Thyroid gland (tissue), 4 donors: ENCODE measurements at regions not wholly inside any gene's neighbourhood (a gene's known extent, or its start where the extent isn't known, plus 50 kb on each side); places are given as distances from the start of the nearest gene placed in this dataset.

ENCODE experiments used
- DNase-seq, 2 donors: peaks; one replicate each; pipeline ENCODE4 v3.0.0-alpha.2; 2019
- H3K27ac ChIP-seq, 3 donors: fragments of 200-600 bp; sonication (generic); 1 replicate in 2 of 3; 2 replicates in 1 of 3; pipeline ENCODE4 v1.5.1; 2016 to 2019; ENCODE audit warnings: mild to moderate bottlenecking in 1 of 3, moderate library complexity in 1 of 3
- H3K27me3 ChIP-seq: fragments of 200-600 bp; sonication (generic); one replicate; pipeline ENCODE4 v1.5.1; 2019
- H3K36me3 ChIP-seq, 2 donors: fragments of 200-600 bp; sonication (generic); one replicate each; pipeline ENCODE4 v1.5.1; 2016 to 2019
- H3K4me1 ChIP-seq, 2 donors: fragments of 200-600 bp; sonication (generic); one replicate each; pipeline ENCODE4 v1.5.1; 2017 to 2019
- H3K4me3 ChIP-seq, 3 donors: fragments of 200-600 bp; sonication (generic); replicated peaks in 1 of 3; 1 replicate in 2 of 3; 2 replicates in 1 of 3; pipeline ENCODE4 v1.5.1; 2016; ENCODE audit warnings: mild to moderate bottlenecking in 1 of 3
- H3K9me3 ChIP-seq: fragments of 200-600 bp; sonication (generic); one replicate; pipeline ENCODE4 v1.5.1; 2017
- CTCF ChIP-seq, 6 experiments: fragments of 200-600 bp in 3 of 6; fragments of 450-650 bp in 3 of 6; sonication (generic) in 3 of 6; IDR thresholded peaks; one replicate each; pipeline ENCODE4 v1.5.1; 2016 to 2019; ENCODE audit warnings: antibody characterized with exemption in 6 of 6, mild to moderate bottlenecking in 2 of 6, inconsistent platforms in 1 of 6, moderate library complexity in 1 of 6
- POLR2A ChIP-seq, 2 donors: fragments of 450-650 bp; IDR thresholded peaks; one replicate each; pipeline ENCODE4 v1.6.1; 2017; ENCODE audit warnings: antibody characterized with exemption in 2 of 2, mild to moderate bottlenecking in 2 of 2, moderate library complexity in 1 of 2
- WGBS, 2 donors: methylation state at CpG; one replicate each; pipeline ENCODE4 v1.1.5; 2017; 5-methylcytosine and 5-hydroxymethylcytosine counted together
- intact Hi-C: fragments of 100-400 bp; cut with DNase I; formaldehyde crosslinking; loops from one replicate; pipeline ENCODE4 v1.15.1; 2023

DNA sequence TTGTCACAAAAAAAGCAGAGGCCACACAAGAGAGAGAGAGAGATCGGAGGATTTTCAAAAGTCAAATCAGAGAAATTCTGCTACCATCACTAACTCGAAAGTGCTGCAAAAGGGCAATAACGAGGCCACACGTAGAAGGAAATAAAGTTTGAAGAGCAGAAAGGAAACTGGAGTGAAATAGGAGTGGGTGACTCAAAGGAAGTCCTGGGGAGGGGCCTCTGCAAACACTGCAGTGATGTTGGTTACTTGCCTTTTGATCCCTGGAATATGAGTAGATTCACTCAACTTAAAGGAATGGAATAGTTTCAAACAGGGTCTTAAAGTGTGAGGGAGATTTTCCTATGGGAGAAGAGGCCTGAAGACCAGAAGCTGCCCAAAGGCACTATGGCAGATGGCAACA lies 663.4 kb upstream of the LCORL start:
- no peaks in the 10 kb centered on the region for H3K9me3 ChIP-seq
- 81 to 84% methylated on average over 4 of the region's 4 CpGs for WGBS, 2 donors
- no peaks in the 10 kb centered on the region for H3K4me1 ChIP-seq
- TF ChIP-seq POLR2A (IDR thresholded peaks at IDR 0.05) (no peak), CTCF (IDR thresholded peaks at IDR 0.05) (no peak)
- no peaks in the 10 kb centered on the region for H3K27me3 ChIP-seq
- no peak for DNase-seq
- intact Hi-C loops, result no loop called here
- H3K27ac ChIP-seq, result no peak overlapping the region
- H3K4me3 ChIP-seq, result no peak overlapping the region
- H3K36me3 ChIP-seq, result no peaks in the 10 kb centered on the region

- intact Hi-C loops, result no loop called here
- H3K4me3 ChIP-seq, result no peak overlapping the region
- TF ChIP-seq POLR2A (IDR thresholded peaks at IDR 0.05), result no peak
- no peak for TF ChIP-seq CTCF (IDR thresholded peaks at IDR 0.05)
- H3K27ac ChIP-seq, result no peak overlapping the region
- WGBS, 2 donors, result 41 to 43% methylated on average over 4 of the region's 4 CpGs
- peak; percentile 20 to 21 for DNase-seq
- peaks cover 0 to 6% of the 10 kb centered on the region in 2 donors for H3K4me1 ChIP-seq
- no peaks in the 10 kb centered on the region for H3K27me3 ChIP-seq
- H3K36me3 ChIP-seq, result no peaks in the 10 kb centered on the region
- H3K9me3 ChIP-seq, result no peaks in the 10 kb centered on the region
Measured at GRCh38 chr4:18676526-18676915, 655.0 kb upstream of the LCORL start.

- Histone ChIP-seq H3K4me1 (peaks cover 0 to 6% of the 10 kb centered on the region in 2 donors), H3K4me3 (no peak overlapping the region), H3K36me3 (no peaks in the 10 kb centered on the region), H3K9me3 (no peaks in the 10 kb centered on the region), H3K27me3 (no peaks in the 10 kb centered on the region), H3K27ac (no peak overlapping the region)
- 88 to 95% methylated on average over 4 of the region's 4 CpGs for WGBS, 2 donors
- TF ChIP-seq CTCF (IDR thresholded peaks at IDR 0.05) (no peak), POLR2A (IDR thresholded peaks at IDR 0.05) (no peak)
- no peak for DNase-seq
- intact Hi-C loops, result no loop called here
Measured at GRCh38 chr4:18675586-18676525, 654.3 kb upstream of the LCORL start.

GRCh38 chr4:18670034-18670433 lies 648.5 kb upstream of the LCORL start:
- Histone ChIP-seq H3K36me3 (no peaks in the 10 kb centered on the region), H3K4me1 (no peaks in the 10 kb centered on the region), H3K9me3 (no peaks in the 10 kb centered on the region), H3K27ac (no peak overlapping the region), H3K27me3 (no peaks in the 10 kb centered on the region), H3K4me3 (no peak overlapping the region)
- intact Hi-C loops, result no loop called here
- TF ChIP-seq POLR2A (IDR thresholded peaks at IDR 0.05) (no peak), CTCF (IDR thresholded peaks at IDR 0.05) (no peak)
- DNase-seq, result no peak
- WGBS, 2 donors, result 87 to 94% methylated on average over 1 of the region's 1 CpG

DNA sequence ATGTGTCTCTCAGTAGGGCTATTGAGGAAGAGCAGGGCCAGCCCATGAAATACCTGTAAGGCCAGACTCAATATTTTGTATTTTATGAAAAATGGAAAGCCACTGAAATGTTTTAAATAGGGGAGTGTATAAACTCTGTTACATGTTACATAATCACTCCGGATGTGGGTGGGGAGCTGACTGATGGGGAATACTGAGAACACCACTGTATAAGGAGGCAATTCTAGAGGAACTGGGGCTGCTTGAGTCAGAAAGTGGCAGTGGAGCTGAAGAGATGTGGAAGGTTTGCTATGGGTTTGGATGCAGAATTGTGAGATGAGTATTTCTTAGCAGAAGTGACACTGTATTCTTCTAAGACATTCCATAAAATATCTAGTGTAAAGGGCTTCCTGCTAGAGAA lies 647.8 kb upstream of the LCORL start:
- intact Hi-C loops, result no loop called here
- Histone ChIP-seq H3K36me3 (no peaks in the 10 kb centered on the region), H3K9me3 (no peaks in the 10 kb centered on the region), H3K4me3 (no peak overlapping the region), H3K27me3 (no peaks in the 10 kb centered on the region), H3K4me1 (no peaks in the 10 kb centered on the region), H3K27ac (no peak overlapping the region)
- no peak for DNase-seq
- 30 to 83% methylated on average over 1 of the region's 1 CpG for WGBS, 2 donors
- TF ChIP-seq POLR2A (IDR thresholded peaks at IDR 0.05) (no peak), CTCF (IDR thresholded peaks at IDR 0.05) (no peak)
